Hematopoietic multipotent progenitor cell treated with erythropoietin and hydrocortisone succinate and interleukin-3 and kit ligand, for 8 days (in vitro differentiated cells): ENCODE measurements at regions not wholly inside any gene's neighbourhood (a gene's known extent, or its start where the extent isn't known, plus 50 kb on each side); places are given as distances from the start of the nearest gene placed in this dataset.

Source experiments
- DNase-seq: peaks from one replicate; pipeline ENCODE4 v3.0.0-alpha.2; 2015

DNA sequence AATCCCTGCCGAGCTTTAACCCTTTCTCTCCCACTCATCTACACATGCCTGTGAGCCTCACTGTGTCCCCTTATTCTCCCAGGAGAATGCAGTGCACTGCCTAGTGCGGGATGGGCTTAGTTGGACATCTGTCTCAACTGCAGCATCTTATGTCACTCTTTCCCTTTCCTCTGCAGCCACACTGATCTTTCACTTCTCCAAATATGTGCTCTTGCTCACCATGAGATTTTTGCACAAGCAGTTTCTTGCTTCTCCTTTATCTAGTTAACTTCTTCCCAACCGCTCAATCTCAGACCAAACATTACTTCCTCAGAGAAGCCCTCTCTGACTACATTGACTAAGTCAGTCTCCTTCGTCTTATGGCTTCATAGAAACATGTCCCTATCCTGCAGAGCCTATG, 292.3 kb downstream of the KBTBD8 start:
- no peak for DNase-seq

GRCh38 chr3:67291287-67292252, 293.5 kb downstream of the KBTBD8 start:
- no peak for DNase-seq

- DNase-seq: no peak
These were observed 294.4 kb downstream of the KBTBD8 start for GRCh38 chr3:67292356-67293121.

- DNase-seq: no peak
These were observed 296.2 kb downstream of the KBTBD8 start for GRCh38 chr3:67294341-67294740.

DNA sequence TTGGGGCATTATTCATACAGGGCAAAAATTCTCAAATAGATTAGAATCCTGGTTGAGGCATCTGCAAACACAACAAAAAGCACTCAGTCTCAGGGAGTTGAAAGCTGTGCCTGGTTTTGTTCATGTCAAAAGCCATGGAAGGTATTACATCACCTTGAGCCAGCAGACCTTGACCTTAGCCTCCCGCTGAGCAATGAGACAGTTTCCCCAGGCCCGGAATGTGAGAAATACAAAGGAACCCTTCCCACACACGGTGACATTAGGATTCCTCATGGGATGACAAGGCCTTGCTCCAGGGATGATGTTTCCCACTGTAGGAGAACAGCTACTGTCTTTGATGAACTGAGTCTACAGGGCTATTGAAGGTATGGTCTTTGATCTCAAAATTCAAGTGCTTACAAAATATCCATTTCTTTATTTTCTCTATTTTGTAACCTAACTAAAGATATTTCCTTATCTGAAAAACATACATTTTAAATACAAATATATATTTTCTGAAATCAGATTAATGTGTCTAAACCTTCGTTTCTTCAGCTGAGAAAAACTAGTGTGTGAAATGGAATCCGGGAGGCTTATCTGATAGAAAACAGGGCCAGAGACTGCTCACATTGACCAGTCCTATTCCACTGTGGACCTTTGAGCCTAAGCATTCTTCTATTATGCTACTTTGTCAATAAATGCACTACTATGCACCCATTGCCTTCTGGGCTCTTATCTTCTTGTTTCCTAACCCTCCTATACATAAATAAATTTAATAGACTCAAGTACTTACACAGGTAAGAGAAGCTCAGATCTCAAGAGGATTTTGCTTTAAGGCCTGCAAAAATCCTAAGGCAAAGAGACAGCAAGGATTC, 298.2 kb downstream of the KBTBD8 start:
- DNase-seq: no peak

DNA sequence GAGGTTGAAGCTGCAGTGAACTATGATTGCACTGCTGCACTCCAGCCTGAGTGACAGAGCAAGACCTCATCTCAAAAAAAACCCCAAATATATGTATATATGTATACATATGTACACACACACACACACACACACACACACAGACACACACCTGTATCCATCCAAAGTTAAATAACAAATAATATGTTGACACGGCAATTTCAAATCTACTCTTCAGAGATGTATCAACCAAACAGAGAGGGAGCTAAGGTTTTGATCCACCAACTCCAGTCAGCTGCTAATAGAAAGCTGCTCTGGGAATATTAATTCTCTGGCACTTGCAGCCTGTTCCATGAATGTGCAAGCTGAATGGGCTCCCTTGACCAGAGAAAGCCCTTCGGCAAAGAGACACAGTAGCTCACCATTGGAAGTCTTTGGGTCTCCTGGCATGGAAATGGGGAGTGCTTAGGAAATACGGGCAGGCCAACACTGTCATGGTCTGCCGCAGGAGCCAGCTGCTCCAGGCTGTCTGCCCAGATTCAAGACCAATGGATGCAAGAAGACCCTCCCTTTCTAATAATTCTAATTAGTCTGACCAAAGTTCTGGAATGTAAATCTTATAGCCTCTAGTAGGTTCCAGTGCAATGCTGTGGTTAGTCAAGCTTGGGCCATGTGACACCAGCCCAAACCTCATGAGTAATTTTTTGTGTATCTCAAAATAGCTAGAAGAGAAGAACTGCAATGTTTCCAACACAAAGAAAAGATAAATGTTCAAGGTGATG, 299.8 kb downstream of the KBTBD8 start:
- DNase-seq: no peak

- no peak for DNase-seq
These were observed 303.4 kb downstream of the KBTBD8 start for GRCh38 chr3:67301556-67301955.

GRCh38 chr3:67302489-67302888, 304.4 kb downstream of the KBTBD8 start:
- DNase-seq: no peak

DNA sequence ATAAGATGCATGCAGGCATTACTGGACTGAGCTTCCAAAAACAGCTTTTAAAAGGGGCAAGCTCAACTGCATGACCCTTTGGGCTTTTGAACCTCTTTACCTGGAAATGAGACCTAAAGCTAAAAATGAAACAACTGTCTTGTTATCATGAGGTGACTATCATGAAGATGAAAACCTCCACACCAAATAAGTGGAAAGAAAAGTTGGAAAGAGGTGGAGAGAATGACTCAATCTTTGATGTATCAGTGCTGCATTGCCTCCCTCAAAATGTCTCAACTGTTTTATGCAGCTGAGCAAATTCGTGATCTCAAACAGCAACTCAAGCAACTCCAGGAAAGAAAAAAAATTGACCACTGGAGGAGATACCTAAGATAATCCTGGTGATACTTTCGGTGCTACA, 307.1 kb downstream of the KBTBD8 start:
- no peak for DNase-seq

GRCh38 chr3:67305922-67306321, 307.8 kb downstream of the KBTBD8 start:
- no peak for DNase-seq

- DNase-seq: no peak
These were observed 313.3 kb downstream of the KBTBD8 start for GRCh38 chr3:67311440-67311839.

DNA sequence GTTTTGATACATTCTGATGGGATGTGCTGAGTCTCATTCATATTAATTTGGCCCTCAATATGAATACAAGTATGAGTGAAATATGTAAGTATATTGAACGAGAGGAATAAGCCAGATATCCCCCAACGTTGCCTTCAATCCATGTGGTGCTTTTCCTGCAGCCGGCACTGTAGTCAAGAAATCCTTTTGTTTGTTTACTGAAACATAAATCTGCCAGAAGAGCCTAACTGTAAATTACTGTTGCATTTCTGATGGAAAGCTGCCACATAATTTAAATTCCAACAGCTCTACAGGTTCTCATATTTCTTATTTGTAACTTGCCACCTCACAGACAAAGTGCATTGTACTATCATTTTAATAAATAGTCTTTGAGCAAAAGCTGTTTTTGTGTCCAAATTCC, 314.0 kb downstream of the KBTBD8 start:
- DNase-seq: no peak

GRCh38 chr3:67318162-67318561, 320.1 kb downstream of the KBTBD8 start:
- DNase-seq: no peak

- no peak for DNase-seq
These were observed 326.4 kb downstream of the KBTBD8 start for GRCh38 chr3:67324554-67324953.
